Hepatocyte (in vitro differentiated cells): ENCODE measurements at regions not wholly inside any gene's neighbourhood (a gene's known extent, or its start where the extent isn't known, plus 50 kb on each side); places are given as distances from the start of the nearest gene placed in this dataset.

ENCODE experiments used
- EZH2phosphoT487 ChIP-seq: fragments of 200-600 bp; sonication (generic); IDR thresholded peaks from one replicate; pipeline ENCODE4 v1.6.1; 2018; ENCODE audit warnings: antibody characterized with exemption, mild to moderate bottlenecking, low read depth, moderate library complexity; ENCODE audit not compliant: unreplicated experiment, severe bottlenecking
- TF ChIP-seq, protein P1 (sequence below): fragments of 200-600 bp; sonication (generic); IDR thresholded peaks from 2 replicates; pipeline ENCODE4 v1.5.1; 2016; ENCODE audit warnings: antibody characterized with exemption, mild to moderate bottlenecking; ENCODE audit not compliant: poor library complexity

DNA sequence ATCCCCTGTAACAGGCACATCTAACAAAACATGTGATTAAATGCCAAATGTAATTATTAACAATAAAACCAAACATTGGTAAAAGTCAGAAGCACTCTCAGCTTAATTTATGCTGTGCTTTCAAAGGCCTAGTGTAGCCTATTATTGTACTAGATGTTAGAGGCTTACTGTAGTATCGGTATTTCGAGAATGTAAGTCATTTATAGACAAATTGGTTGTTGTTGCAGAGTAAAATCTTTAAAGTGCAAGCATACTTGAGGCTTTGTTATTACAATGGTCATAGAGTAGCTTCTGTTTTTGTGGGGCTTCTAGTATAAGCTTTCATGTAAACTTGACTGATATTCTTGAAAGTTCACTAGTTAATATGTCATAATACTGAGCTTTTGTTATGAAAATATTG lies 965.8 kb downstream of the PLA2G4A start:
- TF ChIP-seq, protein P1, sequence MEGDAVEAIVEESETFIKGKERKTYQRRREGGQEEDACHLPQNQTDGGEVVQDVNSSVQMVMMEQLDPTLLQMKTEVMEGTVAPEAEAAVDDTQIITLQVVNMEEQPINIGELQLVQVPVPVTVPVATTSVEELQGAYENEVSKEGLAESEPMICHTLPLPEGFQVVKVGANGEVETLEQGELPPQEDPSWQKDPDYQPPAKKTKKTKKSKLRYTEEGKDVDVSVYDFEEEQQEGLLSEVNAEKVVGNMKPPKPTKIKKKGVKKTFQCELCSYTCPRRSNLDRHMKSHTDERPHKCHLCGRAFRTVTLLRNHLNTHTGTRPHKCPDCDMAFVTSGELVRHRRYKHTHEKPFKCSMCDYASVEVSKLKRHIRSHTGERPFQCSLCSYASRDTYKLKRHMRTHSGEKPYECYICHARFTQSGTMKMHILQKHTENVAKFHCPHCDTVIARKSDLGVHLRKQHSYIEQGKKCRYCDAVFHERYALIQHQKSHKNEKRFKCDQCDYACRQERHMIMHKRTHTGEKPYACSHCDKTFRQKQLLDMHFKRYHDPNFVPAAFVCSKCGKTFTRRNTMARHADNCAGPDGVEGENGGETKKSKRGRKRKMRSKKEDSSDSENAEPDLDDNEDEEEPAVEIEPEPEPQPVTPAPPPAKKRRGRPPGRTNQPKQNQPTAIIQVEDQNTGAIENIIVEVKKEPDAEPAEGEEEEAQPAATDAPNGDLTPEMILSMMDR: no peak
- no peak for TF ChIP-seq EZH2phosphoT487
